ENCODE measurements at regions not wholly inside any gene's neighbourhood (a gene's known extent, or its start where the extent isn't known, plus 50 kb on each side); places are given as distances from the start of the nearest gene placed in this dataset.

DNA sequence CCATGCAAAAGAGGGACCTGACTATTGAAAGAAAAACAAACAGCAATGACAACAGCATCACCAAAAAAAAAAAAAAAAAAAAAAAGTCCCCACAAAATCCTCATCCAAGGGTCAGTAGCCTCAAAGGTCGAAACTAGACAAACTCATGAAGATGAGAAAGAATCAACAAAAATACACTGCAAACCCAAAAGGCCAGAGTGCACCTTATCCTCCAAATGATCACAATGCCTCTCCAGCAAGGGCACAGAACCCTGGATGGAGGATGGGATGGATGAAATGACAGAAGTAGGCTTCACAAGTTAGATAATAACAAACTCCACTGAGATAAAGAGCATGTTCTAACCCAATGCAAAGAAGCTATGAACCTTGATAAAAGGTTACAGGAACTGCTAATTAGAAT, 250.4 kb upstream of the GRAMD2B start:
- TF ChIP-seq, protein P1, sequence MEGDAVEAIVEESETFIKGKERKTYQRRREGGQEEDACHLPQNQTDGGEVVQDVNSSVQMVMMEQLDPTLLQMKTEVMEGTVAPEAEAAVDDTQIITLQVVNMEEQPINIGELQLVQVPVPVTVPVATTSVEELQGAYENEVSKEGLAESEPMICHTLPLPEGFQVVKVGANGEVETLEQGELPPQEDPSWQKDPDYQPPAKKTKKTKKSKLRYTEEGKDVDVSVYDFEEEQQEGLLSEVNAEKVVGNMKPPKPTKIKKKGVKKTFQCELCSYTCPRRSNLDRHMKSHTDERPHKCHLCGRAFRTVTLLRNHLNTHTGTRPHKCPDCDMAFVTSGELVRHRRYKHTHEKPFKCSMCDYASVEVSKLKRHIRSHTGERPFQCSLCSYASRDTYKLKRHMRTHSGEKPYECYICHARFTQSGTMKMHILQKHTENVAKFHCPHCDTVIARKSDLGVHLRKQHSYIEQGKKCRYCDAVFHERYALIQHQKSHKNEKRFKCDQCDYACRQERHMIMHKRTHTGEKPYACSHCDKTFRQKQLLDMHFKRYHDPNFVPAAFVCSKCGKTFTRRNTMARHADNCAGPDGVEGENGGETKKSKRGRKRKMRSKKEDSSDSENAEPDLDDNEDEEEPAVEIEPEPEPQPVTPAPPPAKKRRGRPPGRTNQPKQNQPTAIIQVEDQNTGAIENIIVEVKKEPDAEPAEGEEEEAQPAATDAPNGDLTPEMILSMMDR (IDR thresholded peaks at IDR 0.05) = no peak
- TF ChIP-seq POLR2AphosphoS5 (IDR thresholded peaks at IDR 0.05) (no peak), POLR2A (IDR thresholded peaks at IDR 0.05) (no peak)

Measured in sigmoid colon (tissue), 4 donors.